ENCODE measurements at regions not wholly inside any gene's neighbourhood (a gene's known extent, or its start where the extent isn't known, plus 50 kb on each side); places are given as distances from the start of the nearest gene placed in this dataset.

DNA sequence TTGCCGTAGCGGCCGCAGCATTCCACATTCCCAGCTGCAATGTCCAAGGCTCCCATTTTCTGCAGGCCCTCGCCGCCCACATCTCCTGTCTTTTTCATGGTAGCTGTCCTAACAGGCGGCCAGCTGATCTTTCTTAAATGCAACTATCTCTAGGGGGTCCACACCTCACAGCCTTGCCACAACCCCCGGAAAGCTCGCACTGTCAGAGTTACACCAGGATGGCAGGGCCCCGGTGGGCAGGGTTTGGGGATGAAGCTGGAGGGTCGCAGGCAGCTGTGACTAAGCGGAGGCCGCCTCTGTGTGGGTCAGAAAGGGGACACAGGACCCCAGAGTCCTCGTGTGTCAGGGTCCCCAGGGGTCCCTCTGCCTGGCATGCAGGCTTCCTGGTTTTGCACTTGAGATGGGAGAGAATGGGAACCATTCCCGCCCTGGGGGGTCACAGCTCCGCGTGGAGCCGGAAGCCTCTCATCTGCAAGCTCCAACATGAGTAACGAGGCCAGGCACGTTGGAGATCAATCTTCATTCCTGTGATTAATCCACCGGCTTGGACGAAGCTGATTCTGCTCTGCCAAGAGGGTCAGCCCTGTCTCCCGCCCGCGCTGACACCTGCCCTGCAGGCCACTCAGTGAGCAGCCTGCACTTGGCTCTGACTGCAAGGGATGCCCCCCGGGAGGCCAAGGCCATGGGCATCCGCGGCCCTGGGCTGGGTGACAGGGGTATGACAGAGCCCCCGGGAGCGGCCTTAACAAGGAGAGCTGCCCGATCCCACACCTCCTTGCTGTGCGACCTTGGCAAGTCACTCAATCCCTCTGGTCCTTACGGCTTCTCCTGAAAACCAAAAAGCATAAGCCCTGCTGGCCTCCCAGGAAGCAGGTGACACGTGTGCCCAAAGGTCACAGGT is 97.9 kb downstream of the ADRA2C start:
- H3K27ac ChIP-seq, result no peak overlapping the region
- no peak for DNase-seq (ENCODE audit: low read depth, low spot score)

DNA sequence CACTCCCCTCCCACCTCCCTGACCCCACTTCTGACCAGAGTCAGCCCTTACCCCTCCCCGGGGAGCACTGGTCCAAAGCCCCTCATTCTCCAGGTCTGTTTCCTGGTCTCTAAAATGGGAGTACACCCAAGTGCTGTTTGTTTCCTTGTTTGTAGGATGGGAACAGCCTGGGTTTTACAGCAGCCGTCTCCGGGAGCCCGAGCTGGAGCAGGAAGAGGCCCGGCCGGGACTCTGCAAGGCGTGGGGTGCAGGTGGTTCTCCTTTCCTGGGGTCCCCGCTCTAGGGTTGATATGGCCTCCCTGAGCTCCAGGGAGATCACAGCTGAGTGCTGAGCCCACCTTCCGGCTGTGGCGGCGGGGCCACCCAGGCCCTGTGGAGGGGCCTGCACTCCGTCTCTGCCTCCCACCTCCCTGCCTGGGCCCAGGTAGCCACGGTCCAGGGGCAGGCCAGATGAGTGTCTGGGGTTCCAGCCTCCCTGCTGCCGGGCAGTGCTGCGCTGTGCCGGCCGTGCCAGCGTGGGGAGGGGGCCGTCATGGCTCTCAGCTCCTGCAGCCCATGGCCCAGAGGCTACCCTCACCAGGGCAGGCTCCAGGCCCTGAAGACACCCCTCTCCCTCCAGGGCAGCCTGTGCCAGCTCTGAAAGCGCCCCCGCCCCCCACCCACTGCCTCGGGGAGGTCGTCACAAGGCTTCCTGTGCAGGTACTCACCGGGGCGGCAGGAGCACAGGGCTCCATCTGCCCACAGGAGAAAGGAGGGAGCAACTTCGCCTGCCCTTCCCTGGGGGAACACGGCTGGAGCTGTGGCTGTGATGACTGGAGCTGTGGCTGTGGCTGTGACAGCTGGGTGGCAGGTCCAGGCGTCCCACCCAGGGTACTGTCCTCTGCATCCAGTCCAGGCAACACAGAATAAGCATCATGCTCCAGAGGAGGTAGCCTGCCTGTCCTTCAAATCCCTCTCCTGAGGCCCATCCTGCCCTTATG is 98.8 kb downstream of the ADRA2C start:
- no peak overlapping the region for H3K27ac ChIP-seq
- DNase-seq (ENCODE audit: low read depth, low spot score), result no peak

DNA sequence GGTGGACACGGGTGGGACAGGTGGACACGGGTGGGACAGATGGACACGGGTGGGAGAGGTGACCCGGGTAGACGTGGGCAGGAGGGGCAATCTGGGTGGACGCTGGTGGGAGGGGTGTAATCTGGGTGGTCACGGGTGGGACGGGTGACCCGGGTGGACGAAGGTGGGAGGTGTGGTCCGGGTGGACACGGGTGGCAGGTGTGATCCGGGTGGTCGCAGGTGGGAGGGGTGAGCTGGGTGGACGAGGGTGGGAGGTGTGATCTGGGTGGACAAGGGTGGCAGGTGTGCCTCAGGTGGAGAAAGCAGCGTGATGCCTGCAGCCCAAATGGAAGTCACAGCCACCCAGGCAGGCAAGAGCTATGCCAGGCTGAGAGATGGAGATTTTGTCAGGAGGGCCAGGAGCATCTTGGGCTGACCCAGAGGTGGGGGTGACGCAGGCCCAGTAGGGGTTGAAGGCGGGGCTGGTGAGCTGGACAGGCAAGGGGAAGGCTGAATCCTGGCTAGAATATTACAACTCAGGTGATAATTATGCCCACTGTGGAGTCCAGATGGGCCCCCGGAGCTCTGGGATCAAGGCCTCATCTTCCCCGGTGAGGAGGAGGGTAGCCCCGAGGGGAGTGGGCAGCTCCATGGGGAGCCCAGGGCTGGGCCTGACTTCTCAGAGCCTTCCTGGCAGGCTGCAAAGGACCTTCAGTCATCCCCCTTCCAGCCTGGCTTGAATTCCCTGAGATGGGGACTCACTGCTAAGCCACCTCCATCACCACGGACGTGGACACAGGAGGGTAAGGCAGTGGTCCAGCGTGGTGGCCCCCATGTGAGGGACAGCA is 100.0 kb downstream of the ADRA2C start:
- H3K27ac ChIP-seq, result no peak overlapping the region

DNA sequence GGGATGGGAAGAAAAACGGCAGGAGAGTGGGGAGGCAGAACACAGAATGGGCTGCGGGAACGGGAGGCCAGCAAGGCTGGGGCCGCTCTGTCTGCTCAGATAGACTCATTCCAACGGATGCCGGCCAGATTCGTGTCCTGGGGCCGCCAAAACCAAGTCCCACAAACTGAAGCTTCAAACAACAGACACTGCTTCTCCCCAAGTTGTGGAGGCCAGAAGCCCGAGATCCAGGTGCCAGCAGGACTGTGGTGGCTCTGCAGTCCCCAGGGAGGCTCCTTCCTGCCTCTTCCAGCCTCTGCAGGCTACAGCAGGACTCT is 100.6 kb downstream of the ADRA2C start:
- no peak for DNase-seq (ENCODE audit: low read depth, low spot score)
- H3K27ac ChIP-seq, result no peak overlapping the region

More for the DNA sequence above, 100.0 kb downstream of the ADRA2C start:
- no peak for DNase-seq (ENCODE audit: low read depth, low spot score)

DNA sequence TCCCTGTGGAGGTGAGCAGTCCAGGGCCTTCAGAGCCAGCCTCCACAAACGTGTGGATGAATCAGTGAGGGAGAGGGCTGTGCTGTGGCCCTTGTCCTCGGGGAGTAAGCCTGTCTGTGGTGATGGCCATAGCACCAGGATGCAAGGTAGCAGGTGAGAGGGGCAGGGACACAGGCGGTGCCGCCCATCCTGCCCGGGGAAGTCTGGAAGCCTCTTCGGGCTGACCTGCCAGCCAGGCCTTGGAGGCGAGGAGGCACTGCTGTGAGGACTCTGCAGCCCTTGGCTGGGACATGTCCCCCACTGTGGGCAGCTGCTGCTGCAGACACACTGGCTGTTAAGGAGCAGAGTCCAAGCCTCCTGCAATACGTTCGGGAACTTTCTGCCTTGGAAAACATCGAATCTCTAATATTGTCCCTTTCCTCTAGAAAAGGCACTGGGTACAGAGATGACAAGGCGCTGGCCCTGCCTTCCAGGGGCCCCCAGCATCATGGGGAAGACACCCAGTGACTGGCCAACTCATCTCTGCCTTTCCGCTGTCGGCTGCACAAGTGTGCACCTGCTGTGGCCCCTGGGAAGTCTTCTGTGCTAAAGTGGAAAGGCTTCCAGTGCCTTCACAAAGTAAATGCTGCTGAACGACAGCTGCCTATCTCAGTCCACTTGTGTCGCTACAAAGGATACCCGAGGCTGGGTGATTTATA is 101.4 kb downstream of the ADRA2C start:
- H3K27ac ChIP-seq, result no peak overlapping the region
- DNase-seq (ENCODE audit: low read depth, low spot score), result no peak

DNA sequence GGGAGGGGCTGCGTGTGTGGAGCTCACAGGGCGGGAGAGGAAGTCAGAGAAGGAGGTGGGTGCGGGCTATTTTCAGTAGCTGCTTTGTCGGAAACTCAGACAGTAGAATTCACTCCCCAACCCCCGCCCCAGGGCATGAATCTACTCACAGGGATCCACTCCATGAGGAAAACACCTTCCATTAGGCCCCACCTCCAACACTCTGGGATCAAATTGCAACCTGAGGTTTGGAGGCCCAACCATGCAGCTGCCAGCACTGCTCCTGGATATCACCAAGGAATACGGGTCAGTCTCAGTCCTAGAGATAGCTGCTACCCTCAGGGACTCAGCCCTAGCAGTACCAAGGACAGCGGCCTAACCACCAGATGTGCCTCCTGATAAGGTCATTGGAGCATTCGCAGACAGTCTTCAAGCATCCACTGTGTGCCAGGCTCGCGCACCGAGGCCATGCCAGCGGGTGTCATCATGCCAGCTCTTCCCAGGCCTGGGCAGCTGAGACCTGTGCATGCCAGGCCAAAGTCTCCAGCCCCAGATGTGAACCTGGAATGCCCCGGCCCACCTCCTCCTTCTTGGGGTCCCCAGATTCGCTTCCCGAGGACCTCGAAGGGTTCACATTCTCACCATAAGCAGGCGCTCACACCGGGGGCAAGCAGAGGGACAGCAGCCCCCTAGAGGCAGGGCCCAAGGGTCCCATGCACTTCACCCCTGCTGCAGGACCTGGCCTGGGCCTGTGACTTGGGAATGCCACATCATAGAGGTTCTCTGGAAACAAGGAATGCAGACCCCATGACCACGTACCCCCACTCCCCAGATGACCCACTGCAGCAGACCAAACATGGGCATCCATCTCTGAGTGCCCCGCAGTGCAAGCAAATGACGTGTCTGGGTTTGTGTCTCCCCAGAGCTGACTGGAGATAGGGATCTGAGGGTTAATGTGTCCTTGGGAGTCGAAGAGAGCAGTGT is 102.3 kb downstream of the ADRA2C start:
- H3K27ac ChIP-seq, result no peak overlapping the region
- DNase-seq (ENCODE audit: low read depth, low spot score), result no peak

DNA sequence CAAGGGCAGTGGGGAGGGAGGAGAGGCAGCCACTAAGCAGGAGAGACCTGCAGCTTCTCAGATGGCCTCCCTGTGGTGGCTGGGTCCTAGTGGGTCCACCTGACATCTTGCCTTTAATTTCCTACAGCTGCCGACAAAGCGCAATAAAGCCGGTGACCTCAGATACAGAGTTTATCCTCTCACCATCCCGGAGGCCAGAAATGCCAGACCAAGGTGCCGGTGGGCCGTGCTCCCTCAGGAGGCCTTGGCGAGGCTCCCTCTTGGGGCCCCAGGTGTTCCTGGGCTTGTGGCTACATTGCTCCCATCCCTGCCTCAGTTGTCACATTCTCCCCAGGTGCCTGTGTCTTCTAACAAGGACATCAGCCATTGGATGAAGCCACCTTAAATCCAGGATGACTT is 103.0 kb downstream of the ADRA2C start:
- no peak overlapping the region for H3K27ac ChIP-seq
- DNase-seq (ENCODE audit: low read depth, low spot score), result no peak

DNA sequence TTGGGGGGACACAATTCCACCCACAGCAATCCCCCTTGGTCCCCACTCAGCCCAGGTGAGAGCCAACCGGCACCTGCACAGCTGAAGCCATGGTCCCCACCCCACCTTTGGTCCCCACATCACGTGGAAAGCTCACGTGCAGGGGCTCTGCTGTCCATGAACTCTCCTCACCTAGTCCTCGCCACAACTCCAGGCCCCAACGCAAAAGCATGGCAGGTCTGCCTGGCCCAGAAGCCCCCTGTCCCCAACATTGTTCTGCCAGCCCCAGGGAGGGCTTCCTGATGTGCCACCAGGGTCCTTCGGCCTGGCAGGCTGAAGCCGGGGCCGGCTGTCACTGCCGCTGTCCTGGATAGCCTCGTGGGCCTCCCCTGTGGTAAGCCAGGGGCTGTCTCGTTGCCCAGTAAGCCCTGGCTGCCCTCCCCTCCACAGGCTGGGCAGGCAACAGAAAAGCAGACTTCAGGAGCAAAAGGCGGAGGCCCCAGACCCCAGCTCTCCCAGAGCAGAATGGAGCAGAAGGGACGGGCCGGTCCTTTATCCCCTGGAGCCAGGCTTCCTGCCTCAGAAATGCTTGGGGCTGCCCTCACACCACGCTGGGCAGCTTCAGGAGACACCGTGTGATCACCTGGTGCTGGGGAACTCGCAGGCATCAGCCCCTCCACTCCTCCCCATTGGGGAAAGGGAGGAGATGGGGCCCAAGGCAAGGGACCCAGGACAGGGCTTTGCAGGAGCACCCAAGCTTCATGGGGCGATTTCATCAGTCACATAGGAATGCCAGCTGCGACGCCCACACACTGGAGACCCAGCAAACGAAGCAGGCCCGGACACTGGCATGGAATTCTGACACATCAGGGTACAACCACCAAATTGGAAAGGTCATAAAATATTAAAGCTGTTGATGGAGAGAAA is 103.7 kb downstream of the ADRA2C start:
- no peak for DNase-seq (ENCODE audit: low read depth, low spot score)

DNA sequence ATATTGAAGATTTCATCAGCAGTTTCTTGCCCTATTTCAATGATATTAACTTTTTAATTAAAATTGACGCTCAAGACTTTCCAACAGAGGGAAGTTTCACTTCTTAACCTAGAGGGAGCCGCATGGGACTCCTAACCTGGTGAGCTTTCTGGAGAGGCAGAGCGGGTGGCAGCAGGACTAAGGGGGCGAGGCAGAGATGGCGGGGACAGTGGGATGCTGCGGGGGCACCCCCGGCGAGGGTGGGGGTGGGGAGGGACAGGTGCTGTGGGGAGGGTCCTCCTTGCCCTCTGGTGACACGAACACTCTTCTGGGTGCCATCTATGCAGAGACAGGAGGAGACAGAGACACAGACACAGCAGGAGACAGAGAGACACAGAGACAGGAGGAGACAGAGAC is 104.4 kb downstream of the ADRA2C start:
- DNase-seq (ENCODE audit: low read depth, low spot score), result no peak
- H3K27ac ChIP-seq, result no peak overlapping the region

More for the DNA sequence above, 103.7 kb downstream of the ADRA2C start:
- no peak overlapping the region for H3K27ac ChIP-seq

DNA sequence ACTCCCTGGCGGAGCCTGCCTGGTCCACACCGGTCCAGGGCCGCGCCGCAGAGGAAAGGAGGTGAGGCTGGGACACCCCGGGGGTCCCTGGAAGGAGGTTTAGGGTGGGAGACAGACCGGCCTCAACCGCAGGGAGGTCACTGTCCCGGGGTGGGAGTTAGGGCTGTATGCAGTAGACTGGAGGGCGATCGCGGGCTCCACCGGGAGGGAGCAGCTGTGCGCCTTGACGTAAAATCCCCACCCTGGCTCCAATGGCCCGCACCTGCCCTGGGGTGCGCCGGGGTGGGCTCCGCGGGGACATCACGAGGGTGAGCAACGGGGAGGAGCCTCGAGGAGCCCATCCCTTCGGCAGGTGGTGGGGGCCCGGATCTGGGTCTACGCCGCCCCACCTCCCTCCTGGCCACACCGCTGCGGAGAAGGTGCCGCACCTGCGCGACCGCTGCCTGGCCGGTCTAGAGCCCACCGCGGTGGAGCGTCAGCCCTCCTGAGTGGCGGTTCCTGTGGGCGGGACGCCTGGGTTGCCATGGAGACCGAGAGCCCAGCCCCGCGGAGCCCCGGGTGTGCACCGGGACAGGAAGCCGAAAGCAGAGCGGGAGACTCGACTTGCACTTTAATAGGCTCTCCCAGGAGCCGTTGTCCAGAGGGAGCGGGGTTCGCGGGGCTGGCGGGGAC is 105.1 kb downstream of the ADRA2C start:
- no peak for DNase-seq (ENCODE audit: low read depth, low spot score)
- H3K27ac ChIP-seq, result no peak overlapping the region

DNA sequence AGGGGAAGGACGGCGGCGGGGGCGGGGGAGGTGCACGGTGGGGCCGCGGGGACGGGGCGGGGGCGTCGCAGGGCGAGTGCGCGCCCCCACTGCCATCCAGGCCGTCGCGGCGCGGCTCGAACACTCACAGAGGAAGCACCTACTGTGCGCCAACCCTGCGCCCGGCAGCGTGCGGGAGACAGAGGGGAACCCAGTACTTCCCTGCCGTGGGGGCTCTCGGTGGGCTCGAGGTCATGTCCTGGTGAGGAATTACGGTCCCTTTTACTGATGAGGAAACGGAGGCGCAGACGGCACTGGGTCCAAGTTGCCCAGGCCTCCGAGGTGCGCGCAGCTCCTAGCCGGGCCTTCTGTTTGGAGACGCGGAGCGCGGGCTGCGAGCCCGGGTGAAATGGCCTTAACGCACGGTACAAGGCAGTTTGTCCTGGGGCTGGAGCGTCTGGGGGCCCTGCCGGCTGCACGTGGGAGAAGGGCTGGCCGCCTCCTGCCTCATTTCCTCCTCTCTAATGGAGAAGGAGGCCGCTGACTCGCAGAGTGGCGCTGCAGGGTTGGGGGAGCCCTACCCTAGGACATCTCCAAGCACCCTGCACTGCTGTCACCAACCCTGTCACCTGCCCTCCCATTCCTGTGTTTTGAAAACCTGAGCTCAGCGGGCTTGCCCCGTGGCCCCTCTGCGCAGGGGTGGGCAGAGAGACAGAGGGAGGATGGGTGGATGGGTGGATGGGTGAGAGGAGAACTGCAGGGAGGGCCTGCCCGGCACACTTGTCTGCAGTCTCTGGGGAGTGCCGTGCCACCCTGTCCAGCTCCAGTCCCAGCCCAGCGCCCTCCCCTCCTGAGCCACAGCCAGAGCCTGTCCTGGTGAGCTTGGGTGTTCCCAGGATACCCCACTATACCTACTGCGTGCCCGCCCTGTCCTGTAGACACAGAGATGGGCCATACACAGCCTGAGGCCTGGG is 106.0 kb downstream of the ADRA2C start:
- no peak for DNase-seq (ENCODE audit: low read depth, low spot score)
- H3K27ac ChIP-seq, result no peak overlapping the region

DNA sequence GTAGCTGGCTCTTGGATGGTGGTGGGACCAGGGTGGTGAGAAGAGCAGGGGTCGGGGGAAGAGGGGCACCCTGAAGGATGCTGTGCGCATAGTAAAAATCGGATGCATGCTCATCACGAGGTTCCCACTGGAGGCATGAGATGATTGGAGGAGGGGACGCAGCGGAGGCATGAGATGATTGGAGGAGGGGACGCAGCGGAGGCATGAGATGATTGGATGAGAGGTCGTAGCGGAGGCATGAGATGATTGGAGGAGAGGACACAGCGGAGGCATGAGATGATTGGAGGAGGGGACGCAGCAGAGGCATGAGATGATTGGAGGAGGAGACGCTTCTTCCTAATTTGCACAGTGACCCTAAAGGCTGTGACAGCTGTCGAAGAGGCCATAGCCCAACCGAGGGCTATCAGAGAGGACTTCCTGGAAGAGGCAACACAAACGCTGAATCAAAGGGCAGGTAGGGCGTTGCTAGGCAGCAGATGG is 106.7 kb downstream of the ADRA2C start:
- H3K27ac ChIP-seq, result no peak overlapping the region
- no peak for DNase-seq (ENCODE audit: low read depth, low spot score)

DNA sequence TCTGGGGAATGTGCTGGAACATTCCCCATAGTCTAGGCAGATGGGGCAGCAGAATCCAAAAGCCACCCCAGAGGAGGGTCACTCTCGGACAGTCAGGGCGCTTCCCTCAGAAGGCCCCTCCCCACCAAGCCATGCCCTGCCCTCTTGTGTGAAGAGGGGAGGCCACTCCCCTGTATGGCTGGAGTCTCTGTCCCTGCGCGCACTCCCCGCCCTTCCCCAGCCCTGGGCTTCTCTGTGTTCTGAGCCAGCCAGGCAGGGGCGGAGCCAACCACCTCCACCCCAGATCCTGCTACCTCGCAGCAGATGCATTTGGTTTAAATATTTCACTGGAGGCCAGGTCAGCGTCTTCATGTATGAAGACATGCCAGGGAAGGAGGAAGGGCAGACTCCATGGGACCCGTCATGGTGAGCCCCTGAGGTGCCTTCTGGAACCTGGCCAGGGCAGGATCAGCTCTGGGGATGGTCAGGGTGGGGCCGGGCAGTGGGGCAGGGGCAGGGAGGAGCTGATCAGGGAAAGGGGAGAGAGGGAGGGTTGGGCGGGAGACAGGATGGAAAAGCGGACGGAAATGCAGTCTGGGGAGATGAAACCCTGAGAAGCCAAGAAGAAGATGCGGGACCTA is 107.3 kb downstream of the ADRA2C start:
- no peak for DNase-seq (ENCODE audit: low read depth, low spot score)
- no peak overlapping the region for H3K27ac ChIP-seq

DNA sequence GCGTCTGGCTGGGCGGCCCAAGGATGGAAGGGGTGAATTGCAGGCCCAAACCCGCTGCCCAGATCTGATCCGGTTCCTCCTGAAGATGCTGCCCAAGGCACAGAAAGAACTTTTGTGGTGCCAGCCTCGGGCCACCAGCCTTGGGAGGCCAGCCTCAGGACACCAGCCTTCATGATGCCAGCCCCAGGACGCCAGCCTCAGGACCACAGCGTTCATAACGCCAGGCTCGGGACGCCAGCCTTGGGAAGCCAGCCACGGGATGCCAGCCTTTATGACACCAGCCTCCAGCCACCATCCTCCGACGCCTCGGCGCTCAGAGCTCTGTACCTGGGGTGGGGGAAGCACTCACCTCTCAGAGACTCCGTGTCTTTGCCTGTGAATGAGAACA is 107.8 kb downstream of the ADRA2C start:
- H3K27ac ChIP-seq, result no peak overlapping the region
- DNase-seq (ENCODE audit: low read depth, low spot score), result no peak

DNA sequence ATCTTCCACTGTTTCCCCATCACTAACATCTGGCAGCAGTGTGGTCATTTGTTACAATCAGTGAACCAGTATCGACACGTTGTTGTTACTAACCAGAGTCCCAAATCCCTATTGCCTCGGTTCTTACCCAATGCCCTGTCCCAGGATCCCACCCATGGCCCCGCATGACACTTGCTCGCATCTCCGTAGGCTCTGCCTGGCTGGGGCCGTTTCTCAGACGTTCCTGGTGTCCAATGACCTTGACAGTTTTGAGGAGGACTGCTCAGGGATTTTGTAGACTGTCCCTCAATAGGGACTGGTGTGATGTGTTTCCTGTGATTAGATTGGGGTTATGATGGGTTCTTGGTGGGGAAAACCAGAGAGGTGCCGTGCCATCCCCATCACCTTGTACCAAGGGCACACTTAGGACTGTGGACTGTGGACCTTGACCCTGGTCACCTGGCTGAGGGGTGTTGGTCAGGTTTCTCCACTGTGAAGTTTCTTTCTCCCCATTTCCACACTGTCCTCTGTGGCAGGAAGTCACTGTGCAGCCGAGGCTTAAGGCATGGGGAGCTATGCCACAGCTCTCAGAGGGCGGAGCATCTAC is 108.4 kb downstream of the ADRA2C start:
- H3K27ac ChIP-seq, result no peak overlapping the region
- no peak for DNase-seq (ENCODE audit: low read depth, low spot score)

Data from epithelial cell of prostate (primary cell).